HEK293 (cell line): ENCODE measurements at regions not wholly inside any gene's neighbourhood (a gene's known extent, or its start where the extent isn't known, plus 50 kb on each side); places are given as distances from the start of the nearest gene placed in this dataset.

ENCODE experiments used
- HOXA7 ChIP-seq: sonication (generic); formaldehyde crosslinking; IDR thresholded peaks from 2 replicates; pipeline ENCODE4 v1.8.1; 2022; ENCODE audit warnings: missing genetic modification reagents, borderline replicate concordance
- KLF16 ChIP-seq: fragments of 450-650 bp; formaldehyde crosslinking; IDR thresholded peaks from 2 replicates; pipeline ENCODE4 v1.5.1; 2017; ENCODE audit warnings: missing biosample characterization, missing genetic modification characterization
- OVOL3 ChIP-seq: fragments of 450-650 bp; formaldehyde crosslinking; IDR thresholded peaks from 2 replicates; pipeline ENCODE4 v1.5.1; 2016; ENCODE audit warnings: missing biosample characterization, missing genetic modification characterization
- TRIM28 ChIP-seq: IDR thresholded peaks from 2 replicates; pipeline ENCODE4 v1.6.1; 2011; ENCODE audit warnings: low read length, control low read depth, borderline replicate concordance
- YY1 ChIP-seq: fragments of 450-650 bp; formaldehyde crosslinking; IDR thresholded peaks from 2 replicates; pipeline ENCODE4 v1.5.1; 2018; ENCODE audit warnings: missing biosample characterization, missing genetic modification characterization
- ZBTB1 ChIP-seq: fragments of 450-650 bp; formaldehyde crosslinking; IDR thresholded peaks from 2 replicates; pipeline ENCODE4 v1.5.1; 2016; ENCODE audit warnings: missing biosample characterization, missing genetic modification characterization
- ZBTB21 ChIP-seq: fragments of 450-650 bp; formaldehyde crosslinking; IDR thresholded peaks from 2 replicates; pipeline ENCODE4 v1.5.1; 2017; ENCODE audit warnings: missing biosample characterization, missing genetic modification characterization
- ZNF416 ChIP-seq: fragments of 450-650 bp; formaldehyde crosslinking; IDR thresholded peaks from 2 replicates; pipeline ENCODE4 v1.5.1; 2016; ENCODE audit warnings: missing biosample characterization, missing genetic modification characterization
- ZNF830 ChIP-seq: fragments of 450-650 bp; IDR thresholded peaks from 2 replicates; pipeline ENCODE4 v1.5.0; 2018; ENCODE audit warnings: missing biosample characterization, missing genetic modification characterization, low read depth, mild to moderate bottlenecking, moderate library complexity
- TF ChIP-seq, protein P1 (sequence below): fragments of 450-650 bp; formaldehyde crosslinking; IDR thresholded peaks from 2 replicates; pipeline ENCODE4 v1.5.1; 2016; ENCODE audit warnings: missing biosample characterization, missing genetic modification characterization
- TF ChIP-seq, protein P2 (sequence below): fragments of 450-650 bp; formaldehyde crosslinking; IDR thresholded peaks from 2 replicates; pipeline ENCODE4 v1.5.1; 2016; ENCODE audit warnings: missing biosample characterization, missing genetic modification characterization, borderline replicate concordance
- TF ChIP-seq, protein P3 (sequence below): IDR thresholded peaks from 2 replicates; pipeline ENCODE4 v1.6.1; 2011; ENCODE audit warnings: mild to moderate bottlenecking, low read depth, low read length, borderline replicate concordance
- TF ChIP-seq, protein P4 (sequence below): fragments of 450-650 bp; formaldehyde crosslinking; IDR thresholded peaks from 2 replicates; pipeline ENCODE4 v1.5.1; 2016; ENCODE audit warnings: missing biosample characterization, missing genetic modification characterization
- TF ChIP-seq, protein P5 (sequence below): fragments of 450-650 bp; formaldehyde crosslinking; IDR thresholded peaks from 2 replicates; pipeline ENCODE4 v1.5.1; 2016; ENCODE audit warnings: missing biosample characterization, missing genetic modification characterization, low read depth

DNA sequence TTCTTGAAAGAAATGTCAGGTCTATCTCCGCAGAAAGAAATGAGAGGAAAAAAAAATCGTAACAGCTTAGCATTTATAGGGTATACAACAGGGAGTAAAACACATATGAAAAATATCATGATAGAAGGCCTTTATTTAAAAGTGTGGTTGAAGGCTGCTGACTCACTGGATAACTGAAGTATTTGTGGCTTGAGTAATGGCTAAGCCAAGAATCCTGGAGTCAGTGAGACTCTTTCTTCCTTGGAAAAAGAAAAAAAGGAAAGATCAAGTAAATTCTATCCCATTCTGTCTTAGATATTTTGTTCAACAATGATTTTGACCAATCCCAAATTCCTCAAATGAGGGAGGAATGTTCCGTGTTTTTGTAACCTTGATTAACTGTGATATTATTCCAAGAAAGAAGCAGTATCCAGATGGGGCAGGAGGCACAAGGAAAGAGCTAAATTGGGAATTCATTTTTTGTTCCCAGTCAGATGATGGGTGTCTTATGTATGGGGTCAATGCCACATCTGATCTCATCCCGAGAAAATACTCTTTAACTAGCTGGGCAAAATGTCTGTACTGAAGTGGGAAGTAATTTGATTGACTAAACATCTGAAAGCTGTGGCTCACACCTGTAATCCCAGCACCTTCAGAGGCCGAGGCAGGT is 64.3 kb upstream of the MYO10 start:
- TF ChIP-seq ZNF830 (no peak), KLF16 (tag by site-specific recombination) (no peak), TRIM28 (no peak), ZBTB1 (tag by site-specific recombination) (no peak), YY1 (tag by site-specific recombination) (no peak), OVOL3 (tag by site-specific recombination) (no peak), ZNF416 (no peak), HOXA7 (CRISPR knock-in tag) (no peak), ZBTB21 (tag by site-specific recombination) (no peak)
- TF ChIP-seq, protein P1, sequence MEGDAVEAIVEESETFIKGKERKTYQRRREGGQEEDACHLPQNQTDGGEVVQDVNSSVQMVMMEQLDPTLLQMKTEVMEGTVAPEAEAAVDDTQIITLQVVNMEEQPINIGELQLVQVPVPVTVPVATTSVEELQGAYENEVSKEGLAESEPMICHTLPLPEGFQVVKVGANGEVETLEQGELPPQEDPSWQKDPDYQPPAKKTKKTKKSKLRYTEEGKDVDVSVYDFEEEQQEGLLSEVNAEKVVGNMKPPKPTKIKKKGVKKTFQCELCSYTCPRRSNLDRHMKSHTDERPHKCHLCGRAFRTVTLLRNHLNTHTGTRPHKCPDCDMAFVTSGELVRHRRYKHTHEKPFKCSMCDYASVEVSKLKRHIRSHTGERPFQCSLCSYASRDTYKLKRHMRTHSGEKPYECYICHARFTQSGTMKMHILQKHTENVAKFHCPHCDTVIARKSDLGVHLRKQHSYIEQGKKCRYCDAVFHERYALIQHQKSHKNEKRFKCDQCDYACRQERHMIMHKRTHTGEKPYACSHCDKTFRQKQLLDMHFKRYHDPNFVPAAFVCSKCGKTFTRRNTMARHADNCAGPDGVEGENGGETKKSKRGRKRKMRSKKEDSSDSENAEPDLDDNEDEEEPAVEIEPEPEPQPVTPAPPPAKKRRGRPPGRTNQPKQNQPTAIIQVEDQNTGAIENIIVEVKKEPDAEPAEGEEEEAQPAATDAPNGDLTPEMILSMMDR: no peak
- TF ChIP-seq, protein P2, sequence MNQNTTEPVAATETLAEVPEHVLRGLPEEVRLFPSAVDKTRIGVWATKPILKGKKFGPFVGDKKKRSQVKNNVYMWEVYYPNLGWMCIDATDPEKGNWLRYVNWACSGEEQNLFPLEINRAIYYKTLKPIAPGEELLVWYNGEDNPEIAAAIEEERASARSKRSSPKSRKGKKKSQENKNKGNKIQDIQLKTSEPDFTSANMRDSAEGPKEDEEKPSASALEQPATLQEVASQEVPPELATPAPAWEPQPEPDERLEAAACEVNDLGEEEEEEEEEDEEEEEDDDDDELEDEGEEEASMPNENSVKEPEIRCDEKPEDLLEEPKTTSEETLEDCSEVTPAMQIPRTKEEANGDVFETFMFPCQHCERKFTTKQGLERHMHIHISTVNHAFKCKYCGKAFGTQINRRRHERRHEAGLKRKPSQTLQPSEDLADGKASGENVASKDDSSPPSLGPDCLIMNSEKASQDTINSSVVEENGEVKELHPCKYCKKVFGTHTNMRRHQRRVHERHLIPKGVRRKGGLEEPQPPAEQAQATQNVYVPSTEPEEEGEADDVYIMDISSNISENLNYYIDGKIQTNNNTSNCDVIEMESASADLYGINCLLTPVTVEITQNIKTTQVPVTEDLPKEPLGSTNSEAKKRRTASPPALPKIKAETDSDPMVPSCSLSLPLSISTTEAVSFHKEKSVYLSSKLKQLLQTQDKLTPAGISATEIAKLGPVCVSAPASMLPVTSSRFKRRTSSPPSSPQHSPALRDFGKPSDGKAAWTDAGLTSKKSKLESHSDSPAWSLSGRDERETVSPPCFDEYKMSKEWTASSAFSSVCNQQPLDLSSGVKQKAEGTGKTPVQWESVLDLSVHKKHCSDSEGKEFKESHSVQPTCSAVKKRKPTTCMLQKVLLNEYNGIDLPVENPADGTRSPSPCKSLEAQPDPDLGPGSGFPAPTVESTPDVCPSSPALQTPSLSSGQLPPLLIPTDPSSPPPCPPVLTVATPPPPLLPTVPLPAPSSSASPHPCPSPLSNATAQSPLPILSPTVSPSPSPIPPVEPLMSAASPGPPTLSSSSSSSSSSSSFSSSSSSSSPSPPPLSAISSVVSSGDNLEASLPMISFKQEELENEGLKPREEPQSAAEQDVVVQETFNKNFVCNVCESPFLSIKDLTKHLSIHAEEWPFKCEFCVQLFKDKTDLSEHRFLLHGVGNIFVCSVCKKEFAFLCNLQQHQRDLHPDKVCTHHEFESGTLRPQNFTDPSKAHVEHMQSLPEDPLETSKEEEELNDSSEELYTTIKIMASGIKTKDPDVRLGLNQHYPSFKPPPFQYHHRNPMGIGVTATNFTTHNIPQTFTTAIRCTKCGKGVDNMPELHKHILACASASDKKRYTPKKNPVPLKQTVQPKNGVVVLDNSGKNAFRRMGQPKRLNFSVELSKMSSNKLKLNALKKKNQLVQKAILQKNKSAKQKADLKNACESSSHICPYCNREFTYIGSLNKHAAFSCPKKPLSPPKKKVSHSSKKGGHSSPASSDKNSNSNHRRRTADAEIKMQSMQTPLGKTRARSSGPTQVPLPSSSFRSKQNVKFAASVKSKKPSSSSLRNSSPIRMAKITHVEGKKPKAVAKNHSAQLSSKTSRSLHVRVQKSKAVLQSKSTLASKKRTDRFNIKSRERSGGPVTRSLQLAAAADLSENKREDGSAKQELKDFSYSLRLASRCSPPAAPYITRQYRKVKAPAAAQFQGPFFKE (tag by site-specific recombination): no peak
- TF ChIP-seq, protein P3, sequence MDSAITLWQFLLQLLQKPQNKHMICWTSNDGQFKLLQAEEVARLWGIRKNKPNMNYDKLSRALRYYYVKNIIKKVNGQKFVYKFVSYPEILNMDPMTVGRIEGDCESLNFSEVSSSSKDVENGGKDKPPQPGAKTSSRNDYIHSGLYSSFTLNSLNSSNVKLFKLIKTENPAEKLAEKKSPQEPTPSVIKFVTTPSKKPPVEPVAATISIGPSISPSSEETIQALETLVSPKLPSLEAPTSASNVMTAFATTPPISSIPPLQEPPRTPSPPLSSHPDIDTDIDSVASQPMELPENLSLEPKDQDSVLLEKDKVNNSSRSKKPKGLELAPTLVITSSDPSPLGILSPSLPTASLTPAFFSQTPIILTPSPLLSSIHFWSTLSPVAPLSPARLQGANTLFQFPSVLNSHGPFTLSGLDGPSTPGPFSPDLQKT: no peak
- TF ChIP-seq, protein P4, sequence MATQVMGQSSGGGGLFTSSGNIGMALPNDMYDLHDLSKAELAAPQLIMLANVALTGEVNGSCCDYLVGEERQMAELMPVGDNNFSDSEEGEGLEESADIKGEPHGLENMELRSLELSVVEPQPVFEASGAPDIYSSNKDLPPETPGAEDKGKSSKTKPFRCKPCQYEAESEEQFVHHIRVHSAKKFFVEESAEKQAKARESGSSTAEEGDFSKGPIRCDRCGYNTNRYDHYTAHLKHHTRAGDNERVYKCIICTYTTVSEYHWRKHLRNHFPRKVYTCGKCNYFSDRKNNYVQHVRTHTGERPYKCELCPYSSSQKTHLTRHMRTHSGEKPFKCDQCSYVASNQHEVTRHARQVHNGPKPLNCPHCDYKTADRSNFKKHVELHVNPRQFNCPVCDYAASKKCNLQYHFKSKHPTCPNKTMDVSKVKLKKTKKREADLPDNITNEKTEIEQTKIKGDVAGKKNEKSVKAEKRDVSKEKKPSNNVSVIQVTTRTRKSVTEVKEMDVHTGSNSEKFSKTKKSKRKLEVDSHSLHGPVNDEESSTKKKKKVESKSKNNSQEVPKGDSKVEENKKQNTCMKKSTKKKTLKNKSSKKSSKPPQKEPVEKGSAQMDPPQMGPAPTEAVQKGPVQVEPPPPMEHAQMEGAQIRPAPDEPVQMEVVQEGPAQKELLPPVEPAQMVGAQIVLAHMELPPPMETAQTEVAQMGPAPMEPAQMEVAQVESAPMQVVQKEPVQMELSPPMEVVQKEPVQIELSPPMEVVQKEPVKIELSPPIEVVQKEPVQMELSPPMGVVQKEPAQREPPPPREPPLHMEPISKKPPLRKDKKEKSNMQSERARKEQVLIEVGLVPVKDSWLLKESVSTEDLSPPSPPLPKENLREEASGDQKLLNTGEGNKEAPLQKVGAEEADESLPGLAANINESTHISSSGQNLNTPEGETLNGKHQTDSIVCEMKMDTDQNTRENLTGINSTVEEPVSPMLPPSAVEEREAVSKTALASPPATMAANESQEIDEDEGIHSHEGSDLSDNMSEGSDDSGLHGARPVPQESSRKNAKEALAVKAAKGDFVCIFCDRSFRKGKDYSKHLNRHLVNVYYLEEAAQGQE (tag by site-specific recombination): no peak
- TF ChIP-seq, protein P5, sequence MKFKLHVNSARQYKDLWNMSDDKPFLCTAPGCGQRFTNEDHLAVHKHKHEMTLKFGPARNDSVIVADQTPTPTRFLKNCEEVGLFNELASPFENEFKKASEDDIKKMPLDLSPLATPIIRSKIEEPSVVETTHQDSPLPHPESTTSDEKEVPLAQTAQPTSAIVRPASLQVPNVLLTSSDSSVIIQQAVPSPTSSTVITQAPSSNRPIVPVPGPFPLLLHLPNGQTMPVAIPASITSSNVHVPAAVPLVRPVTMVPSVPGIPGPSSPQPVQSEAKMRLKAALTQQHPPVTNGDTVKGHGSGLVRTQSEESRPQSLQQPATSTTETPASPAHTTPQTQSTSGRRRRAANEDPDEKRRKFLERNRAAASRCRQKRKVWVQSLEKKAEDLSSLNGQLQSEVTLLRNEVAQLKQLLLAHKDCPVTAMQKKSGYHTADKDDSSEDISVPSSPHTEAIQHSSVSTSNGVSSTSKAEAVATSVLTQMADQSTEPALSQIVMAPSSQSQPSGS (tag by site-specific recombination): no peak
